SK-N-SH (cell line): ENCODE measurements at regions not wholly inside any gene's neighbourhood (a gene's known extent, or its start where the extent isn't known, plus 50 kb on each side); places are given as distances from the start of the nearest gene placed in this dataset.

ENCODE experiments used
- CTCF ChIA-PET: fragments of 300-600, 350-600 bp; formaldehyde crosslinking; extraction: SDS; loops from one replicate; lab custom pipeline; 2021; lab: Yijun Ruan, JAX
- POLR2A ChIA-PET: fragments of 350-600 bp; sonication (Branson Sonifier 250); formaldehyde crosslinking; extraction: SDS; loops from one replicate; lab custom pipeline; 2020; ENCODE audit warnings: antibody characterized with exemption, inconsistent platforms; lab: Yijun Ruan, JAX
- DNase-seq: peaks from one replicate; pipeline ENCODE4 v3.0.0; 2012
- H2AFZ ChIP-seq: fragments of 200-600 bp; sonication (generic); 2 replicates; pipeline ENCODE4 v1.8.1; 2016; ENCODE audit warnings: antibody characterized with exemption, mild to moderate bottlenecking, low read depth
- H3F3A ChIP-seq: fragments of 200-600 bp; sonication (generic); replicated peaks from 2 replicates; pipeline ENCODE3; 2016; ENCODE audit warnings: antibody characterized with exemption, mild to moderate bottlenecking; ENCODE audit not compliant: insufficient read depth
- H3K27ac ChIP-seq, 2 experiments: fragments of 200-500 bp in 1 of 2; fragments of 200-600 bp in 1 of 2; sonication (Bioruptor generic) in 1 of 2; sonication (generic), shearing (Covaris generic) in 1 of 2; 2 replicates each; pipeline versions ENCODE4 v1.5.1 to v1.6.1; 2014 to 2016; ENCODE audit warnings: low read depth in 2 of 2, inconsistent platforms in 1 of 2, low read length in 1 of 2, mild to moderate bottlenecking in 1 of 2, mixed read lengths in 1 of 2
- H3K27me3 ChIP-seq: fragments of 200-600 bp; sonication (generic), shearing (Covaris generic); 2 replicates; pipeline ENCODE4 v1.6.1; 2016; ENCODE audit warnings: mixed run types; ENCODE audit not compliant: insufficient read depth
- H3K36me3 ChIP-seq, 2 experiments: fragments of 200-500 bp in 1 of 2; fragments of 200-600 bp in 1 of 2; sonication (Bioruptor generic) in 1 of 2; sonication (generic) in 1 of 2; replicated peaks in 1 of 2; 2 replicates each; pipeline versions ENCODE3 to v1.5.1; 2014 to 2016; ENCODE audit warnings: low read length in 1 of 2, mild to moderate bottlenecking in 1 of 2; ENCODE audit not compliant: insufficient read depth in 2 of 2, control insufficient read depth in 1 of 2
- H3K4me1 ChIP-seq, 2 experiments: fragments of 200-500 bp in 1 of 2; fragments of 200-600 bp in 1 of 2; sonication (Bioruptor generic) in 1 of 2; sonication (generic), shearing (Covaris generic) in 1 of 2; 2 replicates each; pipeline versions ENCODE4 v1.5.1 to v1.6.1; 2014 to 2016; ENCODE audit warnings: low read depth in 1 of 2, low read length in 1 of 2, mixed run types in 1 of 2; ENCODE audit not compliant: insufficient read depth in 2 of 2, control insufficient read depth in 1 of 2
- H3K4me2 ChIP-seq: fragments of 200-600 bp; sonication (generic), shearing (Covaris generic); 2 replicates; pipeline ENCODE4 v1.6.1; 2017; ENCODE audit warnings: mixed run types
- H3K4me3 ChIP-seq, 2 experiments: fragments of 200-500 bp in 1 of 2; fragments of 200-600 bp in 1 of 2; sonication (Bioruptor generic) in 1 of 2; sonication (generic), shearing (Covaris generic) in 1 of 2; 2 replicates each; pipeline versions ENCODE4 v1.5.1 to v1.8.1; 2014 to 2016; ENCODE audit warnings: low read depth in 2 of 2, inconsistent platforms in 1 of 2, low read length in 1 of 2, mild to moderate bottlenecking in 1 of 2, mixed read lengths in 1 of 2, moderate library complexity in 1 of 2
- H3K79me2 ChIP-seq: fragments of 200-600 bp; sonication (generic); 2 replicates; pipeline ENCODE4 v1.8.1; 2017; ENCODE audit warnings: mild to moderate bottlenecking; ENCODE audit not compliant: insufficient read depth
- H3K9ac ChIP-seq: fragments of 200-600 bp; sonication (generic); 2 replicates; pipeline ENCODE4 v1.6.1; 2017; ENCODE audit warnings: mixed run types
- H3K9me2 ChIP-seq: fragments of 200-600 bp; sonication (generic); 2 replicates; pipeline ENCODE4 v1.6.1; 2017; ENCODE audit warnings: mixed run types
- H3K9me3 ChIP-seq: fragments of 200-600 bp; sonication (generic); 2 replicates; pipeline ENCODE4 v1.6.1; 2017; ENCODE audit warnings: mixed run types, mild to moderate bottlenecking, moderate library complexity
- H4K20me1 ChIP-seq: fragments of 200-600 bp; sonication (generic); 2 replicates; pipeline ENCODE4 v1.6.1; 2017; ENCODE audit warnings: mild to moderate bottlenecking, mixed run types; ENCODE audit not compliant: insufficient read depth
- CHD2 ChIP-seq: fragments of 150-350 bp; IDR thresholded peaks from 2 replicates; pipeline ENCODE4 v1.6.1; 2018; ENCODE audit warnings: low read length; ENCODE audit not compliant: partially characterized antibody
- CTCF ChIP-seq: fragments of 200-600 bp; sonication (generic); IDR thresholded peaks from 2 replicates; pipeline ENCODE4 v1.6.1; 2017; ENCODE audit warnings: antibody characterized with exemption, mild to moderate bottlenecking, moderate library complexity
- EP300 ChIP-seq, 2 experiments: IDR thresholded peaks; 2 replicates each; pipeline versions ENCODE4 v1.4.0 to v1.6.1; 2012; ENCODE audit warnings: borderline replicate concordance in 1 of 2, low read depth in 1 of 2, low read length in 1 of 2
- EZH2phosphoT487 ChIP-seq: fragments of 200-600 bp; sonication (generic); IDR thresholded peaks from 2 replicates; pipeline ENCODE4 v1.6.1; 2017; ENCODE audit warnings: low read depth, mixed run types, mild to moderate bottlenecking, antibody characterized with exemption, moderate library complexity, borderline replicate concordance
- FOXJ3 ChIP-seq: sonication (generic); formaldehyde crosslinking; IDR thresholded peaks from 2 replicates; pipeline ENCODE4 v1.5.1; 2020; ENCODE audit warnings: mild to moderate bottlenecking, missing genetic modification reagents
- GATA2 ChIP-seq: sonication (generic); formaldehyde crosslinking; IDR thresholded peaks from 2 replicates; pipeline ENCODE4 v1.5.0; 2020; ENCODE audit warnings: mild to moderate bottlenecking, missing genetic modification reagents
- JUND ChIP-seq: IDR thresholded peaks from 2 replicates; pipeline ENCODE4 v1.4.0; 2012
- MAX ChIP-seq: IDR thresholded peaks from 2 replicates; pipeline ENCODE4 v1.4.0; 2012; ENCODE audit warnings: low read depth
- MEF2A ChIP-seq: IDR thresholded peaks from 2 replicates; pipeline ENCODE4 v1.4.0; 2012; ENCODE audit warnings: low read depth, borderline replicate concordance
- NRF1 ChIP-seq: IDR thresholded peaks from 2 replicates; pipeline ENCODE4 v1.6.1; 2012; ENCODE audit warnings: low read depth, mild to moderate bottlenecking, low read length
- PBX3 ChIP-seq: IDR thresholded peaks from 2 replicates; pipeline ENCODE4; 2012
- POLR2AphosphoS5 ChIP-seq: IDR thresholded peaks from 2 replicates; pipeline ENCODE4 v1.6.1; 2012; ENCODE audit warnings: low read depth, low read length
- RFX5 ChIP-seq: IDR thresholded peaks from 2 replicates; pipeline ENCODE4 v1.6.1; 2012; ENCODE audit warnings: mild to moderate bottlenecking, improper control_type of control experiment, low read length
- RXRA ChIP-seq: IDR thresholded peaks from 2 replicates; pipeline ENCODE4 v1.4.0; 2012; ENCODE audit warnings: low read depth, mild to moderate bottlenecking, borderline replicate concordance
- SIN3A ChIP-seq: IDR thresholded peaks from 2 replicates; pipeline ENCODE4 v1.6.1; 2012; ENCODE audit warnings: low read depth, mild to moderate bottlenecking, low read length, moderate library complexity, borderline replicate concordance
- TAF1 ChIP-seq: IDR thresholded peaks from 2 replicates; pipeline ENCODE4 v1.6.1; 2012; ENCODE audit warnings: low read depth, mild to moderate bottlenecking, low read length, moderate library complexity, borderline replicate concordance
- TCF12 ChIP-seq: IDR thresholded peaks from 2 replicates; pipeline ENCODE4 v1.4.0; 2012
- USF1 ChIP-seq: IDR thresholded peaks from 2 replicates; pipeline ENCODE4 v1.4.0; 2012; ENCODE audit warnings: low read depth, borderline replicate concordance
- USF2 ChIP-seq: fragments of 150-350 bp; IDR thresholded peaks from 2 replicates; pipeline ENCODE4 v1.6.1; 2017; ENCODE audit warnings: antibody characterized with exemption, low read length, low read depth, borderline replicate concordance
- YY1 ChIP-seq: IDR thresholded peaks from 2 replicates; pipeline ENCODE4 v1.4.0; 2012; ENCODE audit warnings: low read depth, mild to moderate bottlenecking
- ZBTB33 ChIP-seq: IDR thresholded peaks from 2 replicates; pipeline ENCODE4 v1.4.0; 2012; ENCODE audit warnings: low read depth, borderline replicate concordance
- WGBS: methylation state at CpG from one replicate; pipeline ENCODE4 v1.1.6; 2017; ENCODE audit warnings: low lambda C conversion rate; 5-methylcytosine and 5-hydroxymethylcytosine counted together

GRCh38 chr12:87038098-87038497, 781.9 kb upstream of the MGAT4C start:
- 86% methylated on average over 3 of the region's 3 CpGs for WGBS

GRCh38 chr12:87025976-87026375, 769.8 kb upstream of the MGAT4C start:
- no peaks in the 10 kb centered on the region for H3K9me2 ChIP-seq
- no peaks in the 10 kb centered on the region for H3K4me1 ChIP-seq
- ChIA-PET CTCF (no interaction called here), POLR2A (no interaction called here)
- no peak overlapping the region for H3K27ac ChIP-seq
- DNase-seq = no peak
- H2AFZ ChIP-seq = no peak overlapping the region
- H3K4me3 ChIP-seq = no peak overlapping the region
- 71% methylated on average over 5 of the region's 5 CpGs for WGBS
- no peaks in the 10 kb centered on the region for H3K79me2 ChIP-seq
- no peak overlapping the region for H3K4me2 ChIP-seq
- H3K27me3 ChIP-seq = no peaks in the 10 kb centered on the region
- no peaks in the 10 kb centered on the region for H3K9me3 ChIP-seq
- H4K20me1 ChIP-seq = no peaks in the 10 kb centered on the region
- no peaks in the 10 kb centered on the region for H3K36me3 ChIP-seq
- no peaks in the 10 kb centered on the region for H3F3A ChIP-seq
- TF ChIP-seq GATA2 (no peak), RFX5 (no peak), EP300 (IDR thresholded peaks at IDR 0.05; ENCODE audit: borderline replicate concordance in 1 of 2, low read depth in 1 of 2, low read length in 1 of 2) (no peak), ZBTB33 (no peak), CTCF (no peak), SIN3A (no peak), RXRA (no peak), FOXJ3 (CRISPR knock-in tag) (no peak), TCF12 (no peak), JUND (no peak)
- H3K9ac ChIP-seq = no peak overlapping the region

More at GRCh38 chr12:87038098-87038497, 781.9 kb upstream of the MGAT4C start:
- no peak overlapping the region for H3K9ac ChIP-seq
- CTCF ChIA-PET = no interaction called here
- no peaks in the 10 kb centered on the region for H3K4me1 ChIP-seq
- no peaks in the 10 kb centered on the region for H4K20me1 ChIP-seq
- H3K27me3 ChIP-seq = no peaks in the 10 kb centered on the region
- DNase-seq = no peak
- POLR2A ChIA-PET = no interaction called here
- H3K9me2 ChIP-seq = no peaks in the 10 kb centered on the region
- no peaks in the 10 kb centered on the region for H3K36me3 ChIP-seq
- no peak overlapping the region for H3K4me2 ChIP-seq
- H3K9me3 ChIP-seq = no peaks in the 10 kb centered on the region
- no peak for TF ChIP-seq FOXJ3 (CRISPR knock-in tag)
- no peak for TF ChIP-seq SIN3A
- TF ChIP-seq USF2 = no peak
- no peak for TF ChIP-seq MEF2A
- no peak for TF ChIP-seq POLR2AphosphoS5
- TF ChIP-seq NRF1 = no peak
- TF ChIP-seq EP300 (IDR thresholded peaks at IDR 0.05; ENCODE audit: borderline replicate concordance in 1 of 2, low read depth in 1 of 2, low read length in 1 of 2) = no peak
- TF ChIP-seq TCF12 = no peak
- TF ChIP-seq TAF1 = no peak
- TF ChIP-seq USF1 = no peak
- TF ChIP-seq EZH2phosphoT487 = no peak
- TF ChIP-seq MAX = no peak
- TF ChIP-seq YY1 = no peak
- no peak for TF ChIP-seq GATA2
- TF ChIP-seq CHD2 = no peak
- no peak for TF ChIP-seq PBX3
- no peak overlapping the region for H3K27ac ChIP-seq
- no peak overlapping the region; the same call in 1 of the 2 replicates for H2AFZ ChIP-seq
- no peak overlapping the region for H3K4me3 ChIP-seq
- H3K79me2 ChIP-seq = no peaks in the 10 kb centered on the region
- no peaks in the 10 kb centered on the region for H3F3A ChIP-seq
